Astrocyte (in vitro differentiated cells and primary cell): ENCODE measurements at regions not wholly inside any gene's neighbourhood (a gene's known extent, or its start where the extent isn't known, plus 50 kb on each side); places are given as distances from the start of the nearest gene placed in this dataset.

Source experiments
- CTCF ChIP-seq: IDR thresholded peaks from 2 replicates; pipeline ENCODE4 v1.5.1; 2011; ENCODE audit warnings: low read depth, mild to moderate bottlenecking, inconsistent platforms, low read length, moderate library complexity; ENCODE audit not compliant: insufficient read depth
- EZH2 ChIP-seq: IDR thresholded peaks from 2 replicates; pipeline ENCODE4 v1.6.1; 2012; ENCODE audit warnings: mild to moderate bottlenecking, low read length, inconsistent platforms; ENCODE audit not compliant: insufficient read depth

GRCh38 chr4:162323919-162324318 is 160.1 kb upstream of the FSTL5 start:
- TF ChIP-seq EZH2 (no peak), CTCF (no peak)
